Hematopoietic multipotent progenitor cell (in vitro differentiated cells): ENCODE measurements at regions not wholly inside any gene's neighbourhood (a gene's known extent, or its start where the extent isn't known, plus 50 kb on each side); places are given as distances from the start of the nearest gene placed in this dataset.
A peak's percentile ranks its signal among the peaks of the same experiment; 100 is the strongest.

Experiments used
- DNase-seq, 3 donors: peaks; one replicate each; pipeline ENCODE4 v3.0.0-alpha.2; 2011 to 2015; ENCODE audit warnings: low read depth in 2 of 3, low spot score in 2 of 3

DNA sequence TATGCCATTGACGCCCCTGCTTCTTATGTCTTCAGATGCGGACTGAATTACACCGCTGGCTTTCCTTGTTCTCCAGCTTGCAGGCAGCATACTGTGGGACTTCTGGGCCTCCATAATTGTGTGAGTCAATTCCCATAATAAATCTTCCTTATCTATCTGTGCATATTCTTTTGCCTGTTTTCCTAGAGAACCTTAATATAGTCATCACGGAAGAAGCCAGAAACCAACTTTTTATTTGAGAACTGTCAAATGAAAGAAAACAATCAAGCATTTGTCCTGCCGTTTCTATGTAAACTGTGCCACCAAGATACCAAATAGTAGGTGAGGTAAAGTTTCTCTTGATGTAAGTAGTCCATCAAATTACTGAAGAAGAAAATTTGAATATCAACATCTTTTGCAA, 51.8 kb upstream of the B3GALNT1 start:
- DNase-seq = no peak

DNA sequence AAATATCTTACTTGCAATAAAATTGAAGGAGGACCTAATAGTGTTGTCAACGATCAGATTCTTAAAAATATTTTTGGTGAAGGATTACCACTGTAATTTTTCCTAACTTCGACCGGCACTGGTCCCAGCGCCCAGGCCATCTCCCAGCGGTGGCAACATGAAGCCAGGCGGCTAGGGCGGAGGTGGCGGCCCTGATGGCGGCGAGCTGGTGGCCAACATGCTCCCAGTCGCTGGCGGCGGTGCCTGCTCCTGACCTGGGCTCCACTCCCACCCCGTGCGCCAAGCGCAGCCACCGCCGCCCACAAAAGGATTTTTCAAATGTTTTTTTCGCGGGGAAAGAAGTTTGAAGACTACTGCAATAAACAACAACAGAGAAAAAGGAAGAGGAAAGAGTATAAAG, 56.5 kb upstream of the B3GALNT1 start:
- DNase-seq = no peak

- DNase-seq = peak in 1 of 3 donors; percentile 17
Observed at GRCh38 chr3:161163297-161163696, 57.8 kb upstream of the NMD3 start.

DNA sequence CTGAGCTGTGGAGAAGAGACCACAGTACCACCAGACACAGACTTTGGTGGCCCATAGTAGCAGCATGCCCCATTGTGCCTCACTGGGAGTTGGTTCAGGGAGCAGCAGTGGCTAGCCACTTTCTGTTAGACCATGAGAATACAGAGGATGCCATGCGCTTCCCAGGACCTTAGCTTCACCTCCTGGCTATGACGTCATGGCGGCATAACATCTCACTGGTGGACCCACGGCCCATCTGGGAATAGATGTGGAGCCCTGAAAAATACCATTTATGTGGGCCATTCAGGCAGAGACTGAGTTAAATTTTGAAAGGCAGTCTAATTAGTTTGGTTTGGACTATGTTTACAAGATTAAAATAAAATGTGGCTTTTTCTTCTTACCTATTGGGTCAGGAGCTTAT, 55.1 kb upstream of the NMD3 start:
- no peak for DNase-seq

GRCh38 chr3:161171113-161171512, 50.0 kb upstream of the NMD3 start:
- DNase-seq = no peak
